Retinal pigment epithelial cell (primary cell): ENCODE measurements at regions not wholly inside any gene's neighbourhood (a gene's known extent, or its start where the extent isn't known, plus 50 kb on each side); places are given as distances from the start of the nearest gene placed in this dataset.

Experiments used
- DNase-seq: peaks from one replicate; pipeline ENCODE4 v3.0.0-alpha.2; 2010; ENCODE audit warnings: low read depth
- H3K4me3 ChIP-seq: 2 replicates; pipeline ENCODE4 v1.5.1; 2011; ENCODE audit warnings: mild to moderate bottlenecking, low read length, control low read depth, moderate library complexity
- TF ChIP-seq, protein P1 (sequence below): conservative IDR thresholded peaks from 2 replicates; pipeline ENCODE4 v1.5.1; 2011; ENCODE audit warnings: low read depth, low read length, control low read depth, inconsistent platforms

DNA sequence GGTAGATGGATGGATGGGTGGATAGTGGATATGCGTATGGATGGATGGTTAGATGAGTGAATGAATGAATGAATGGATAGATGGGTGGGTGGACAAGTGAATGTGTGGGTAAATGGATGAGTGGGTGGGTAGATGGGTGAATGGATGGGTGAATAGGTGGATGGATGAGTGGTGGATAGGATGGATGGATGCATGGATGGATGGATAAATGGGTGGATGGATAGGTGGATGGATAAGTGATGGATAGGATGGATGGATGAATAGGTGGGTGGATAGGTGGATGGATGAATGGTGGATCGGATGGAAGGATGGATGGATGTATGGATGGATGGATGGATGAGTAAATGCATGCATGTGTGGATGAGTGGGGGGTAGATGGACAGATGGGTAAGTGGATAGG, 169.3 kb downstream of the ACKR3 start:
- H3K4me3 ChIP-seq: no peak overlapping the region
- TF ChIP-seq, protein P1, sequence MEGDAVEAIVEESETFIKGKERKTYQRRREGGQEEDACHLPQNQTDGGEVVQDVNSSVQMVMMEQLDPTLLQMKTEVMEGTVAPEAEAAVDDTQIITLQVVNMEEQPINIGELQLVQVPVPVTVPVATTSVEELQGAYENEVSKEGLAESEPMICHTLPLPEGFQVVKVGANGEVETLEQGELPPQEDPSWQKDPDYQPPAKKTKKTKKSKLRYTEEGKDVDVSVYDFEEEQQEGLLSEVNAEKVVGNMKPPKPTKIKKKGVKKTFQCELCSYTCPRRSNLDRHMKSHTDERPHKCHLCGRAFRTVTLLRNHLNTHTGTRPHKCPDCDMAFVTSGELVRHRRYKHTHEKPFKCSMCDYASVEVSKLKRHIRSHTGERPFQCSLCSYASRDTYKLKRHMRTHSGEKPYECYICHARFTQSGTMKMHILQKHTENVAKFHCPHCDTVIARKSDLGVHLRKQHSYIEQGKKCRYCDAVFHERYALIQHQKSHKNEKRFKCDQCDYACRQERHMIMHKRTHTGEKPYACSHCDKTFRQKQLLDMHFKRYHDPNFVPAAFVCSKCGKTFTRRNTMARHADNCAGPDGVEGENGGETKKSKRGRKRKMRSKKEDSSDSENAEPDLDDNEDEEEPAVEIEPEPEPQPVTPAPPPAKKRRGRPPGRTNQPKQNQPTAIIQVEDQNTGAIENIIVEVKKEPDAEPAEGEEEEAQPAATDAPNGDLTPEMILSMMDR: no peak
- no peak for DNase-seq

DNA sequence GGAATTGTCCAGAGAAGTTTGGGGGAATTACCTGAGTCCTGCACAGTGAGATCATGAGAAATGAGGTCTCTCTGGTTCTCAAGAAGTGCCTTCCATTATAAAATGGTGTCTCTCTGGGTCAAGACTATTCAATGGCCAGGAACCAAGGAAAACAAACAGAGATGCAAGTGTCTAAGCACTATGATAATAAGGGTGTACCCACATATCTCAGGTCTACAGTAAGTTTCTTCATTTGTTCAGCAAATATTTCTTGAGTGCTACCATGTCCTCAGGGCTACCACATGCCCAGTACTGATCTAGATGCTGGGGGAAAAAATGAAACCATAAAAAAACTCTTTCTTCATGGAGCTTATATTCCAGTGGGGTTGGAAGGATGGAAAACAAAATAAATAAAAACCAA, 170.0 kb downstream of the ACKR3 start:
- DNase-seq: no peak
- TF ChIP-seq, protein P1: no peak

DNA sequence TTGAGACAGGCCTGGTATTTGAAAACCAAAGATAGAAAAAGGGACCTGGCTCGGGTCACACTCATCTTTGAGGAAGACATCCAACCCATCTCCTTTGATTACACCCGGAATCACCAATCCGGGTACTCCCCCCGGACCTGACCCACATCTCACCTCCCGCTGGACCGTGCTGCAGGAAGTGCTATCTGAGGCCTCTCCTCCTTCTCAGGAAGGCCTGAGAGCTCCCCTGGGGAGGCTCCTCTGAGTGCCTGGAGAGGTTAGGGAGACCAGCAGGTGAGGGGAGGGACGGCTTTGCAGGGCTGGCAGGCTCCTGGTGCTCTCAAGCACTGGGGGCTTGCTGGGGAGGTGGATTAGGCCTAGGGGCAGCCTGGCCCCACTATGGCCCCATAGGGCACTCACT, 170.9 kb downstream of the ACKR3 start:
- TF ChIP-seq, protein P1: no peak
- no peak overlapping the region for H3K4me3 ChIP-seq
- no peak for DNase-seq

More for the DNA sequence above, 170.0 kb downstream of the ACKR3 start:
- H3K4me3 ChIP-seq: no peak overlapping the region

DNA sequence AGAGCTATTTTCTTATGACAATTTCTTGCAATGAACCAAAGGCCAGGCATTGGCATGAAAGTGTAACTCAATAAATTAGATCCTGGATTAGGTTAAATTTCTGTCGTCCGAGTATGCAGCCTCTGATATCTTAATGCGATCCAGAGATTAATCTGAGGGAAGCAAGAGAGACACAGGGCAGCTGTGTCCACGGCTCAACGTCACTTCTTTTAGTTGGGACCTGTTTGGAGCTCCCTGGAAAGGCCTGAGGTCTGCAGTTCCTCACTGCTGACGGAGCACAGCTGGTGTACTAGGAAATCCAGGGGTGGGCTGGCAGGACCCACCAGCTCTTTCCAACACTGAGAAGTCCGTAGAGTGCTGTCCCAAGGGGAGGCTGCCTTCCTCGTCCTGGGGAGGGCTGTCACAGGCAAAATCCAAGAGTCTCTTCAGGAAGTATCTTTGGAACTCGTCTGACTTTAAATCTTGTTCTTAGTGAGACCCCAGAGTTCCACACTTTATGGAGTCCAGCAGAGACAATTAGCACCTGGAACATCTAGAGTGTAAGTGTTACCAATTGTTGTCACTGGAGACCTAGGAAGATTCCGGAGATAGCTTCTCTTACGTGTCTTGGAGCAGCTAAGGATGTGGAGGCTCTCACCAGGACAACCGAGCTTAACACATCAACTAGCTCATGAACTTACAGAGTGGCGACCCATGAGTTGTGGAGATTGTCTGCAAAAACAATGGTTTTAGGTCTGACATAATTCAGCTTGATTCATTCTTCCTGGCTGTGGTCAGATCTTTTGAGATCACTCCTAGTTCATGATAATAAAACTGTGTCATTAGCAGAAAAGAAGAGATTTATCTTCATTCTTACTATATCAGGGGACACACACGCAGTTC, 173.7 kb downstream of the ACKR3 start:
- no peak for DNase-seq
- TF ChIP-seq, protein P1: no peak
- H3K4me3 ChIP-seq: no peak overlapping the region

DNA sequence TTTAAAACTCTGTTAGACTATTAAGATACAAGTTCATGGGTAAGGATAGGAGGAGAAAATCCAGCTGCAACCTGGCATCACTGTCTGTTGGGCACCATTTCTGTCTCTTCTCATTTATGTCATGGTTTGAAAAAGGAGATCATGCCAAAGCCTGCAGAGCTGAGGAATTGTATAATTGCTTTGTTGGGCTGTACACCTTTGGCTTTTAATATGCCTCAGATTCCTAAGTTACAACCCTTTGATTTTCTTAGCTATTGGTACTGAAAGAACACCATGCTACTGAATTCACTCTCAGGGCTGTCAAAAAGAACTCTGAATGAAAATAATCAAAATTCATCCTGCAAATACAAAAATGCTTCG, 174.3 kb downstream of the ACKR3 start:
- H3K4me3 ChIP-seq: no peak overlapping the region

DNA sequence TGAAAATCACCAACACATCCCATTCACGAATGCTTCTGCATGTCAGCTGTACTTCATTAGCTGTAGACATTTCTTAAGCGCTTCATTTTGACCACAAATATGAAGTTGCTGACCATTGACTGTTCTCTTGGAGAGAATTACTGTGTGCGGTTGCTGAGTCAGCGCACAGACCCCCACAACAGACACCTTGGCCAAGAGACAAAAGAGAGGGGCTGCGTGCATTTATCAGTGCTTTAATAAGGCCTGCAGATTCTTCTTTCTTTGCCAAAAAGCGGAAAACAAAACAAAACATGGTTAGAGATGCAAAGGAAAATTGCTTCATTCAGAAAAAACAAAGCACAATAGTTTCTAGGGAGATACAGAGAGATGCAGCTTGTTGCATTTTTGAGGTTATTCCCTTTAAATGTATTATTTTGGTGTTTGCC, 174.7 kb downstream of the ACKR3 start:
- H3K4me3 ChIP-seq: no peak overlapping the region
- TF ChIP-seq, protein P1: no peak
- DNase-seq: peak; percentile 45

More for the DNA sequence above, 174.3 kb downstream of the ACKR3 start:
- TF ChIP-seq, protein P1: no peak
- no peak for DNase-seq

DNA sequence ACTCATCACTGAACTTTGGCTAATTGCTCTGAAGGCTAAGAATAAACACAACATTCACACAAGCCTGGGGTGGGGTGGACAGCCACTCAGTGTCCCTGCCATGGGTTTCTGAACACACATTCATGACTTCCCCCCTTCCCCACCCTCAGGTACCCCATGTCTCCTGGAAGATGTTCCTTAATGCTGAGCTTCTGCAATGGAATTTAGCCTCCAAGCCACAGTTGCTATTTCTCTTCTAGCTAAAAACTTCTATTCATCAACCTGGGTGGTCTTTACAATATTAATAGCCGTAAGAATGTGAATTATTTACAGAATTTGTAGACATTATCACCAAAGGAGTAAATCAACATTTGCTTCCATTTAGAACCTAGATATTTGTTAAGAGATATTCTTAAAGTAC, 175.1 kb downstream of the ACKR3 start:
- no peak for DNase-seq
- TF ChIP-seq, protein P1: no peak
- no peak overlapping the region for H3K4me3 ChIP-seq
